Natural killer cell (primary cell): ENCODE measurements at regions not wholly inside any gene's neighbourhood (a gene's known extent, or its start where the extent isn't known, plus 50 kb on each side); places are given as distances from the start of the nearest gene placed in this dataset.

Experiments used
- ATAC-seq, 3 donors: fragments of 150-1000 bp in 2 of 3; fragments of 200-7000 bp in 1 of 3; cut with Tn5 transposase; 1 replicate in 1 of 3; 2 replicates in 2 of 3; pipeline ENCODE4 v1.10.0; 2021; ENCODE audit warnings: mild to moderate bottlenecking in 2 of 3, moderate library complexity in 2 of 3
- DNase-seq, 2 donors: peaks; one replicate each; pipeline versions ENCODE4 v3.0.0 to v3.0.0-alpha.2; 2013 to 2021; ENCODE audit warnings: mixed read lengths in 1 of 2
- H3K27ac ChIP-seq: one replicate; pipeline ENCODE4 v1.5.1; 2013; ENCODE audit warnings: mild to moderate bottlenecking, low read length
- H3K27me3 ChIP-seq: one replicate; pipeline ENCODE4 v1.6.1; 2013; ENCODE audit warnings: low read length; ENCODE audit not compliant: control insufficient read depth, insufficient read depth
- H3K36me3 ChIP-seq: one replicate; pipeline ENCODE4 v1.6.1; 2013; ENCODE audit warnings: low read length; ENCODE audit not compliant: control insufficient read depth, insufficient read depth
- H3K4me1 ChIP-seq: one replicate; pipeline ENCODE4 v1.6.1; 2013; ENCODE audit warnings: low read length; ENCODE audit not compliant: control insufficient read depth, insufficient read depth
- H3K4me3 ChIP-seq: one replicate; pipeline ENCODE4 v1.5.1; 2013; ENCODE audit warnings: low read length
- H3K9me3 ChIP-seq: one replicate; pipeline ENCODE4 v1.6.1; 2013; ENCODE audit warnings: low read length; ENCODE audit not compliant: control insufficient read depth, insufficient read depth
- H3K27ac Mint-ChIP-seq, 2 donors: one replicate each; pipeline ENCODE4 v1.8.0; 2022; ENCODE audit warnings: mild to moderate bottlenecking in 2 of 2, mixed read lengths in 2 of 2, moderate library complexity in 1 of 2
- H3K27me3 Mint-ChIP-seq, 2 donors: one replicate each; pipeline ENCODE4 v1.8.0; 2022; ENCODE audit warnings: low read depth in 2 of 2, mixed read lengths in 2 of 2
- H3K36me3 Mint-ChIP-seq: one replicate; pipeline ENCODE4 v1.8.0; 2022; ENCODE audit warnings: mixed read lengths
- H3K4me1 Mint-ChIP-seq, 2 donors: one replicate each; pipeline ENCODE4 v1.8.0; 2022; ENCODE audit warnings: mixed read lengths in 2 of 2
- H3K4me3 Mint-ChIP-seq: one replicate; pipeline ENCODE4 v1.8.0; 2022; ENCODE audit warnings: mild to moderate bottlenecking, moderate library complexity, mixed read lengths
- H3K9me3 Mint-ChIP-seq, 2 donors: one replicate each; pipeline ENCODE4 v1.8.0; 2022; ENCODE audit warnings: mixed read lengths in 2 of 2
- WGBS: methylation state at CpG from one replicate; pipeline ENCODE4 v1.1.7; 2013; ENCODE audit warnings: missing lambda C conversion rate; ENCODE audit not compliant: insufficient coverage; 5-methylcytosine and 5-hydroxymethylcytosine counted together
- intact Hi-C: fragments of 100-400 bp; cut with micrococcal nuclease; formaldehyde crosslinking; loops from one replicate; pipeline ENCODE4 v1.14.2; 2022
- TF ChIP-seq, protein P1 (sequence below): fragments of 200-600 bp; IDR thresholded peaks from one replicate; pipeline ENCODE4 v1.8.0; 2022; ENCODE audit warnings: antibody characterized with exemption

DNA sequence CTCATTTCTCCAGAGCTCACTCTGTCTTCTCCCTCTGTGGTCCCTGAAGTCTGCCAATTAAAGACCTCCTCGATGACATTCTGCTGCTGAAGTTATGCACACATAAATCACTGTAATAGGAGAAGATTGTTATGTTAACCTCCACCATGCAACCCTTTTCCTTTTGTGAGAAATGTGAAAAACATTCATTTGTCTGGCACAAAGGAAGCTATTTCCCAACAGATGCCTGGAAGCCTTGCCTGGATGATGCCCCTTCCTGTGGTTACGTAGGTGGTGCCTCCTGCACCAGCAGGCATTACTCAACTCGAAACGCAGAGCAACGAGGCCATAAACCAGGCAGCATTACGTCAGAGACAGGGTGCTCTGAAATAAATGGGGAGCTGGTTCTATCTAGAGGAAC, 327.4 kb upstream of the ZNF507 start:
- H3K9me3 Mint-ChIP-seq: peaks cover 2 to 3% of the 10 kb centered on the region in 2 donors
- TF ChIP-seq, protein P1, sequence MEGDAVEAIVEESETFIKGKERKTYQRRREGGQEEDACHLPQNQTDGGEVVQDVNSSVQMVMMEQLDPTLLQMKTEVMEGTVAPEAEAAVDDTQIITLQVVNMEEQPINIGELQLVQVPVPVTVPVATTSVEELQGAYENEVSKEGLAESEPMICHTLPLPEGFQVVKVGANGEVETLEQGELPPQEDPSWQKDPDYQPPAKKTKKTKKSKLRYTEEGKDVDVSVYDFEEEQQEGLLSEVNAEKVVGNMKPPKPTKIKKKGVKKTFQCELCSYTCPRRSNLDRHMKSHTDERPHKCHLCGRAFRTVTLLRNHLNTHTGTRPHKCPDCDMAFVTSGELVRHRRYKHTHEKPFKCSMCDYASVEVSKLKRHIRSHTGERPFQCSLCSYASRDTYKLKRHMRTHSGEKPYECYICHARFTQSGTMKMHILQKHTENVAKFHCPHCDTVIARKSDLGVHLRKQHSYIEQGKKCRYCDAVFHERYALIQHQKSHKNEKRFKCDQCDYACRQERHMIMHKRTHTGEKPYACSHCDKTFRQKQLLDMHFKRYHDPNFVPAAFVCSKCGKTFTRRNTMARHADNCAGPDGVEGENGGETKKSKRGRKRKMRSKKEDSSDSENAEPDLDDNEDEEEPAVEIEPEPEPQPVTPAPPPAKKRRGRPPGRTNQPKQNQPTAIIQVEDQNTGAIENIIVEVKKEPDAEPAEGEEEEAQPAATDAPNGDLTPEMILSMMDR: no peak
- ATAC-seq: no peak
- H3K27me3 Mint-ChIP-seq: peaks cover 7 to 9% of the 10 kb centered on the region in 2 donors
- Histone ChIP-seq H3K9me3 (no peaks in the 10 kb centered on the region), H3K36me3 (no peaks in the 10 kb centered on the region), H3K27me3 (no peaks in the 10 kb centered on the region), H3K4me3 (no peak overlapping the region), H3K4me1 (no peaks in the 10 kb centered on the region), H3K27ac (no peak overlapping the region)
- 44% methylated on average over 5 of the region's 6 CpGs for WGBS
- H3K4me3 Mint-ChIP-seq: no peak overlapping the region
- no peak for DNase-seq
- no peaks in the 10 kb centered on the region for H3K36me3 Mint-ChIP-seq
- H3K4me1 Mint-ChIP-seq: no peaks in the 10 kb centered on the region
- intact Hi-C loops: no loop called here
- H3K27ac Mint-ChIP-seq: no peak overlapping the region

DNA sequence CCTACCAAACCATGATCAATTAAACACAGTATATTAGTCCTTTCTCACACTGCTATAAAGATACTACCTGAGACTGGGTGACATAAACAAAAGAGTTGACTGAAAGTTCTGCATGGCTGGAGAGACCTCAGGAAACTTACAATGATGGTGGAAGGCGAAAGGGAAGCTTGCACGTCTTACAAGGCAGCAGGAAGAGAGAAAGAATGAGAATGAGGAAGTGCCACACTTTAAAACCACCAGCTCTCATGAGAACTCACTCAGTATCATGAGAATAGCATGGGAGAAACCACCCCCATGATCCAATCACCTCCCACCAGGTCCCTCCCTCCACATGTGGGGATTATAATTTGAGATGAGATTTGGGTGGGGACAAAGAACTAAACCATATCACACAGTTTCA, 324.9 kb upstream of the ZNF507 start:
- DNase-seq (no peak), ATAC-seq (no peak)
- no peaks in the 10 kb centered on the region for H3K27me3 ChIP-seq
- Mint-ChIP-seq H3K27me3 (peaks cover 7 to 12% of the 10 kb centered on the region in 2 donors), H3K27ac (no peak overlapping the region), H3K36me3 (no peaks in the 10 kb centered on the region), H3K9me3 (peaks cover 2 to 3% of the 10 kb centered on the region in 2 donors), H3K4me1 (no peaks in the 10 kb centered on the region), H3K4me3 (no peak overlapping the region)
- 69% methylated on average over 2 of the region's 2 CpGs for WGBS
- no peaks in the 10 kb centered on the region for H3K36me3 ChIP-seq
- intact Hi-C loops: no loop called here
- H3K4me3 ChIP-seq: no peak overlapping the region
- TF ChIP-seq, protein P1: no peak
- H3K9me3 ChIP-seq: no peaks in the 10 kb centered on the region
- no peaks in the 10 kb centered on the region for H3K4me1 ChIP-seq
- no peak overlapping the region for H3K27ac ChIP-seq

DNA sequence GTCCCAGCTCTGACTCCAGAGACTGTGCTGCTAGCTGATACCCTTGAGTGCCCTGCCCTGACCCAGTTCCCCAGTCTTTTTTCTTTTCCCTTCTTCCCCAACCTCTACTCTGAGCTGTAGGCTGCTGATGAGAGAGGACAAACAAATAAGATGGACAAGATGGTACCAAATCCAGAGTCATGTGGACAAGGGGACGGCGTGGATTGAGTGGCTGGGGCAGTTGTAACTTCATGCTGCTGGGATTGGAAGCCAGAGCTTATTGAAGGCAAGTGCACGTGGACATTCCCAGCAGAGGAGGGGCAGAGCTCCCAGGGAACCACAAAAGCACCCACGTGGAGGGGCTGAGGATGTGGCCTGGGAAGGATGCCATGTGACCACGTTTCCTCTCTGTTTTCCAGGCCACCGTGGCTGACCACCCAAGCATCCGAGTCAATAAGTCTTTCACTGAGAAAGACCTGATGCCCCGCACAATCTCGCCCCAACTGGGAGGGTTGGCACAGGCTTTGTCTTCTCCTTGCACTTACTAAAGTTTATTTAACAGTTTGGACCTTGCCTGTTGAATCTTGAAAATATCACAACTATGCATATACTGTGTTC, 323.3 kb upstream of the ZNF507 start:
- intact Hi-C loops: no loop called here
- H3K9me3 ChIP-seq: no peaks in the 10 kb centered on the region
- DNase-seq: no peak
- no peaks in the 10 kb centered on the region for H3K27me3 ChIP-seq
- 71% methylated on average over 9 of the region's 9 CpGs for WGBS
- peaks cover 0 to 8% of the 10 kb centered on the region in 2 donors for H3K4me1 Mint-ChIP-seq
- H3K36me3 Mint-ChIP-seq: no peaks in the 10 kb centered on the region
- H3K9me3 Mint-ChIP-seq: peaks cover 4 to 8% of the 10 kb centered on the region in 2 donors
- no peak for ATAC-seq
- H3K4me1 ChIP-seq: no peaks in the 10 kb centered on the region
- H3K27ac ChIP-seq: no peak overlapping the region
- no peak overlapping the region for H3K4me3 ChIP-seq
- no peaks in the 10 kb centered on the region for H3K36me3 ChIP-seq
- TF ChIP-seq, protein P1: no peak
- H3K27ac Mint-ChIP-seq: no peak overlapping the region
- H3K4me3 Mint-ChIP-seq: no peak overlapping the region
- H3K27me3 Mint-ChIP-seq: peaks cover 12 to 16% of the 10 kb centered on the region in 2 donors
